HG03159 (cell line): ENCODE measurements at regions not wholly inside any gene's neighbourhood (a gene's known extent, or its start where the extent isn't known, plus 50 kb on each side); places are given as distances from the start of the nearest gene placed in this dataset.
"Not testable (repeated sequence)": the region's sequence is repeated elsewhere in the genome, so short reads cannot be mapped to it uniquely, and the experiment has no call there.

ENCODE experiments used
- ATAC-seq: cut with Tn5 transposase; IDR thresholded peaks from one replicate; pipeline ENCODE4 v1.9.1; 2021; ENCODE audit warnings: mild to moderate bottlenecking, moderate library complexity; ENCODE audit not compliant: unreplicated experiment

DNA sequence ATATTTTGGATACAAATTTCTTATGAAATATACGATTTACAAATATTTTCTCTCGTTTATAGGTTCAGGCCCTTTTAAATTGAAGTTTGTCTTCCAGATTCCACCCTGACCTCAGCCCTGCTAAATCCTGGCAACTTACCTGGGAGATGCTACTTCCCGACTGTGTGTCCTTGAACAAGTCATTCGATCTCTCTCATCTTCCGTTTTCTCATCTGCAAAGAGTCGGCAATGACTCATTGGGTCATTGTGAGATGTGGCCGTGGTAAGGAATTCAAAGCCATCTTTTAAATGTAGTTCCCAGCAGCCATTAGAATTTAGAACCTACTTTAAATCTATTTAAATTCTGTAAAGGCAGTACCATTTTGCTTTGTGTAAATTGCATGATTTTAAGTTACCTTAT lies 72.5 kb downstream of the LHX2 start:
- ATAC-seq, result no peak

DNA sequence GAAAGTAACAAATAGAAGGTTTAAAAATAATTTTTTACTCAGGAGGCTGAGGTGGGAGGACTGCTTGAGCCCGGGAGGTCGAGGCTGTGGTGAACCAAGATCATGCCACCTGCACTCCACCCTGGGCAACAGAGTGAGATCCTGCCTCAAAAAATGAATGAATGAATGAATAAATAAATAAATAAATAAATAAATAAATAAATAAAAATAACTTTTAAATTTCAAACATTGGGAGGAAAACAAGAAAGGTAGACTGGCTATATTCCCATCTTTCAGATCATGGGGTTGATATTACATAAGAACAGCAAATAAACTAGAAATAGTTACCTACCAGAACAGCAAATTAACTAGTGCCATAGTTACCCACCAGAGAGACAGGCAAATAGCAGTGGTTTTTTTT lies 75.7 kb downstream of the LHX2 start:
- ATAC-seq, result no peak

DNA sequence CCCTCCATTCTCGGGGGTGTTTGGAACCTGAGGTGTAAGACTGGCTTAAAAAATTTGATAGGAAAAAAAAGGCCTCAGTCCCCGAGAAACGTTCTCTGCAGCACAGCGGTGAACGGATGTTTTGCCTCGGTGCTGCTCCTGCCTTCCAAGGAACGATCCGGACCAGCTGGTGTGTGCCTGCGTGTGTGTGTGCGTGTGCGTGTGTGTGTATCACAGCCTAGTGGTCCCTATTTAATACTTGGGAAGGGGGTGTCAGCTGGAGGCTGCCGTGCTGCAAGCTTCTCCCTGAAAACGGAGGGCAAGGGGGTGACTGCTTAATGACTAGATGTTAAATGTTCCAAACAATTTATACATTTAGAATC lies 76.9 kb downstream of the LHX2 start:
- no peak for ATAC-seq

DNA sequence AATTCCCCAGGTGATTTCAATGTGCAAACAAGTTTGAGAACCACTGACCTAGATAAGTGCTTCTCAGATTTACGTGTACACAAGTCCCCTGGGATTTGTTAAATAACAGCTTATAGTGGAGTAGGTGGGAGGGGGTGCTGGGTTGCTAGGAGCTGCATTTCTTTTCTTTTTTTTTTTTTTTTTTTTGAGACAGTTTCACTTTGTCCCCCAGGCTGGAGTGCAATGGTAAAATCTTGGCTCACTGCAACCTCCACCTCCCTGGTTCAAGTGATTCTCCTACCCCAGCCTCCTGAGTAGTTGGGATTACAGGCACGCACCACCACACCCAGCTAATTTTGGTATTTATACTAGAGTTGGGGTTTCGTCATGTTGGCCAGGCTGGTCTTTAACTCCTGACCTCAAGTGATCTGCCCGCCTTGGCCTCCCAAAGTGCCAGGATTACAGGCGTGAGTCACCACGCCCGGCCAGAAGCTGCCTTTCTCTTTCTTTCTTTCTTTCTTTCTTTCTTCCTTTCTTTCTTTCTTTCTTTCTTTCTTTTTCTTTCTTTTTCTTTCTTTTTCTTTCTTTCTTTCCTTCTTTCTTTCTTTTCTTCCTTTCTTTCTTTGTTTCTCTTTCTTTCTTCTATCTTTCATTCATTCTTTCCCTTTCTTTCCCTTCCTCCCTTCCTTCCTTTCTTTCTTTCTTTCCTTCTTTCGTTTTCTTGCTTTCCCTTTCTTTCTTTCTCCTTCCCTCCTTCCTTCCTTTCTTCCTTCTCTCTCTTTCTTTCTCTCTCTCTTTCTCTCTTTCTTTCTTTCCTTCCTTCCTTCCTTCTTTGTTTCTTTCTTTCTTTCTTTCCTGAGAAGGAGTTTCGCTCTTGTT lies 78.3 kb downstream of the LHX2 start:
- ATAC-seq, result not testable (repeated sequence)

DNA sequence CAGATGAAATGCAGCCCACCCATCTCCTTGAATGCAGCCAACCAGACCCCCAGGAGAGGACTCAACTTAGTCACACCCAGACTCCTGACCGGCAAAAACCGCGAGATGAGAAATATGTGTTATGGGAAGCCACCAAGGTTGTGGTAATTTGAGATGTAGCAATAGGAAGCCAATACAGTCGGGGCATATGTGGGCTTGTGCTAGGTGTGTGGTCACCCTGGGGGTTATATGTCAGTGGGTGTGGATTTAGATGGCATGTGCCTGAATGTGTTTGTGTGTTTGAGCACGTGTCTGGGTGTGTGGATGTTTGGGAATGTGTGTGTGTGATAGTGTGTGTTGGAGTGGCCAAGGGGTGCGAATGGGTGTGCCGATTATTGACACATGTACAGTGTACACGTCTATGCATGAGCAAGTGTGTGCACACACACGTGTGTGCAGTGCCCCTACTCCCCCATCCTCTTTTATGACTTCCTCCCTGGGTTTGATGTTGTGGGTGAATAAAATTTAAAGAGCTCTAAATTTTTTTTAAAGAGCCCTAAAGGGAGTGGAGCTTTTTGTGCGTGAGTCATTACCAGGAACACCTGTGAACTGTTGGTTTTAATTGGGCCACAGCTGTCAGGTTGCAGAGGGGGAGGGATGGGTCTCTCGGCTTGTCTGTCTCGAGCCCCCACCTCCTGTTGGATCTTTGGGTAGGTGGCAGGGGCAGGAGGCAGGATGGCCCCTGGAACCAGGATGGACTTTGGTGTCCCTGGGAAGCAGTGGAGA lies 86.8 kb downstream of the LHX2 start:
- ATAC-seq, result no peak

DNA sequence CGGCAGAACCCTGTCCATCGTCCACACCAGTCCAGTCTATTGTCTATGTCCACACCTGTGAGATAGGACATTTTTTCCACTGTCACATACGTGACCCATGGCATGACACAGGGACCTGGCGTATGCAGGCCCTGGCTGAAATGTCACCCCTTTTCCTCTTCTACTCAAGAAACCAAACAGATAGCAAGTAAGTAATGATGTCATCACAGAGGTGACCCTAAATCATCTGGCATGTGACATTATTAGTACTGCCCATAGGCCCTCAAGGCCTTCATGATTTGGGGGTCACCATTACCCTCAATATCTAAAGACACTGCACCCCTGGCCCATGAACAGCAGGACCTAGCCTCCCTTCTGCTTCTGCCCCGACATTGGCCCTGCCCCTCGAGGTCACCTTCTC lies 88.3 kb downstream of the LHX2 start:
- no peak for ATAC-seq

DNA sequence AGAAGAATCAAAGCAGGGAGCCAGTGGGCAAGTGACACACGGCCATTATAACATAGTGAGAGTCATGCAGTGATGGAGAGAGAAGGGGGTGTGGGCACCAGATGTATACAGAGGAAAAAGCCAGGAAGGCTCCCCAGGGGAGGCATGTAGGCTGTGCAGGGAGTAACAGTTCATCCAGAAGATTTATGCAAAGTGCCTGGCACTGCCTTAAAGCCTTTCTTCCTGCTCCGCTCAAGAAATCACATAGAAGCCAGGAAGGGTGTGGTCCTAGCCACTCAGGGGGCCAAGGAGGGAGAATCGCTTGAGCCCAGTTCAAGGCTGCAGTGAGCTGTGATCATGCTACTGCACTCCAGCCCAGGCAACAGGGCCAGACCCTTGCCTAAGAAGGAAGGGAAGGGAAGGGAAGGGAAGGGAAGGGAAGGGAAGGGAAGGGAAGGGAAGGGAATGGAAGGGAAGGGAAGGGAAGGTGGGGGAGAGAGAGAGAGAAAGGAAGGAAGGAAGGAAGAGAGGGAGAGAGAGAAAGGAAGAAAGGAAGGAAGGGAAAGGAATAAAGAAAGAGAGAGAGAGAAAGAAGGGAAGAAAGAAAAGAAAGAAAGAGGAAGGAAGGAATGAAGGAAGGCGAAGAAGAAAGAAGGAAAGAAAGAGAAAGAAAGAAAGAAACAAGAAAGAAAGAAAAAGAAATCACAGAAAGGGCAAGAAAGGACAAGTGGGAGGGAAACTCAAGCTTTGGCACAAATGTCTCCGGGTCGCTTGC lies 89.8 kb downstream of the LHX2 start:
- ATAC-seq, result no peak

DNA sequence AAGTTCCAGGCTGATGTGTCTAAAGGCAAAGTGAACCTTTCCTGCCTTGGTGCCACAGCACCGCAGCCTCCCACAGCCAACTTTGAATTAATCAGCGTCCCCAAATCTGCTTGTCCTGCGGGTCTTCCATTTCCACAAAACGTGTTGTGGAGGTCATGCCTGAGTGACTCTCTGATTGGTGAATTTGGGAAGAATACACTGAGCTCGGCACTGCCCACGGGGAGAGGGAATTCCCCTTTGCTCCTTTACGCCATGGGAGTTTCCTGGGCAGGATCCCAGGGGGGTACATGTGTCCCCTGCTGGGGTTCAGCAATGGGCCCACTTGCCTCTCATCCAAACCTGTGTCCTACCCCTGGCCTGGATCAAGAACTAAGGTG lies 90.4 kb downstream of the LHX2 start:
- no peak for ATAC-seq

DNA sequence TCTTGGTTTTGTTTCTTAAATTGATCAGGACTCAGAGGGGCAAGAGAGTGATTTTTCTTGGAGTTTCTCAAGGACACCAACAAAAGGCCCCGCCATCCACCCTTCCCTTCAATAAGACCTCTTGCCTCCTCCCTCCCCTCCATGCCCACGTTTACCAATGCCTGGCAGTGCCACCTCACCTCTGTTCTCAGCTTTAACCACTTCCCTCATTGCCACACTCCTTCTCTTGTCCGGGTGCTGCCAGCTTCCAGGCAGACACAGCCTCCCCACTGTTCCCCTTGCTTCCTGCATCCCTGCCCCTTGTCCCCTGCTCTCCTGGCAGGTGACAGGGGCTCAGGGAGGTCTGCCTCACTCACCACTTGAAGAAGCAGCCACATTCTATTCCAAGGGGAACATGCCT lies 90.8 kb downstream of the LHX2 start:
- no peak for ATAC-seq

DNA sequence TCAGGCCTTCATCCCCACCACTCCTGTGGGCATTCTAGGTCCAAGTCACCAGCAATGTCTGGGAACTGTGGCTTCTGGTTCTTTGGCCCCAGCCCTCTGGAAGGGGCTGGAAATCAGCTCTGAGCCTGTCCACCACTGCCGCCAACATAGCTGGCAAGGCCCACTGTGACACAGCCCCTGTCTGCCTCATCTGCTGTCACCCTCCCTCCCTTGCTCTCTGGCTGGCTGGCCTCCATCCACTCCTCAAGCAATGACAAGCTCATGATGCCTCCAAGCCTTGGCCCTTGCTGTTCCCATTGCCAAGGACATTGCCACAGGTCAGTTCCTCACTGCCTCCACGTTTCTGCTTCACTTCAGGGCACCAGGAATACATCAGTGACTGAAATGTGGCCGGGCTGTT lies 93.7 kb downstream of the LHX2 start:
- ATAC-seq, result no peak

DNA sequence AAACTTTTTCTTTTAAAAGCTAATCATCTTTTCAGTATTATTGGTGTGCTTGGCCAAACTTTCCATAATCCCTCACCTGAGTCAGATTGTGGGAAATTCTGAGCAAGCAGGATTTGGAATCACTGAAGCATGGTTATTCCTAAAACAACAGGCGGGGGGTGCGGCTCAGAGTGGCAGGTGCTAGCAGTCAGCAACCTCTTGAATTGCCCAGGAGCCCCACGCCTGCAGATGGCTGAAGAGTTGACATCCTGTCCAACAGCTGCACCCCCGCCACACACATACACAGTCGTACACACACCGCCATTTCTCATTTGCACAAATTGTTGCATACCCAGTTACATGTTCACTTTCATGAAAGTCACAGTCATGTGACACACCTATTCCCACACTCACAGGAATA lies 96.6 kb downstream of the LHX2 start:
- no peak for ATAC-seq

DNA sequence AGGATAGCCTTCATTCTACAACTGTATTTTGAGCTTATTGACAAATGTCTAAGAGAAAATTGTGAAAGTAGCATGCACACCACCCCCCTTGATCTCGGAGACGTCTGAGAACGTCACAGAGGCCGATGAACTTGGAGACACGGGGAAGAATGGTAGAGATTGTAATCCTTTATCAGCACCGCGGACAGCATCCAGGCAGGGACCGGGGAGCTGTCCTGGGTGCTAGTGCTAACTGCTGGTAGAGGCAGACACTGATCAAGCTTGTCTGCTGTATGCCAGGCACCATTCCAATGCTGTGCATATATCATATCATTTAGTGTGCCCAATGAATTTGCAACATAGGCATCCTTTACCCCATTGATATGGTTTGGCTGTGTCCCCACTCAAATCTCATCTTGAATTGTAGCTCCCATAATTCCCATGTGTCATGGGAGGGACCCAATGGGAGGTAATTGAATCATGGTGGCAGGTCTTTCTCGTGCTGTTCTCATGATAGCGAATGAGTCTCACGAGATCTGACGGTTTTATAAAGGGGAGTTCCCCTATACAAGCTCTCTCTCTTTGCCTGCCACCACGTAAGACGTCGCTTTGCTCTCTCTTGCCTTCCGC lies 98.8 kb downstream of the LHX2 start:
- no peak for ATAC-seq

DNA sequence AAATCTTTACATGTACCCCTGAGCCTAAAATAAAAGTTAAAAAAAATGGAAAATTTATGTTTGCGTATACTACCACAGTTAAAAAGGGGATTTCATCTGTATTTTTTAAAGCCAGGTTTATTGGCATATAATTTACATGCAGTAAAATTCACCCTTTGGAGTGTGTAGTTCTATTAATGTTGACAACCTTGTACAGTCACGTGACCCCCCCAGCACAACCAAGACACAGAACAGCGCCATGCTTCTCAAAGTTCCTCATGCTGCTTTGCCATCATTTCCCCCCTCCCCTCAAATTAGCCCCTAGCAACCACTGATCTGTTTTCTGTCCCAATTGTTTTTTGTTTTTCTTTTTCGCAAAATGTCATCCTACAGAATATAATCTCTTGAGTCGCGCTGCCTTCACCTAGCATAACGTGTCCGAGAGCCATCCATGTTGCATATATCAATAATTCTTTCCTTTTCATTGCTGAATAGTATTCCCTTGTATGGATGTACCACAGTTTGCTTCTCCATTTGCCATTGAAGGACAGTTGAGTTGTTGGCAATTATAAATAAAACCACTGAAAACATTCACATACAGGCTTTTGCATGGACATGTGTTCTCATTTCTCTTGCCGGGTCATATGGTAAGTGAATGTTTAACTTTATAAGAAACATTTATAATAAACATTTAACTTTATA lies 105.3 kb downstream of the LHX2 start:
- no peak for ATAC-seq

DNA sequence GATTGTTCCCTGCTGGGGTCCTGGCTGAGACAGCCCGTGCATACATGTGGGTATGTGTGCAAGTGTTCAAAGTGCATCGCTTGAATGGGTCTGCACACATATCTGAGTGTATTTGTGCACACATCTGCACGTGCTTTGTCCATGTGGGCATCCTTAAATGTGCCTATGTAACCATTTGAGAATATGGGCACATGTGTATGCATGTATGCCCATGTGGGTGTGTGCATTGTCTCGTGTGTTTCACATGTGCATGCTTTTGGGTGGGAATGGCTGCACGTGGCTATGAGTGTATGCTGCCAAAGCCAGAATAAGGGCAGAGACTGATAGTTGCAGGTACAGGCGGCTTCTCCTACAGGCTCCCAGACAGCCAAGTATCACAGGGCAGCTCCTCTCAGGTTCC lies 107.3 kb downstream of the LHX2 start:
- ATAC-seq, result no peak

DNA sequence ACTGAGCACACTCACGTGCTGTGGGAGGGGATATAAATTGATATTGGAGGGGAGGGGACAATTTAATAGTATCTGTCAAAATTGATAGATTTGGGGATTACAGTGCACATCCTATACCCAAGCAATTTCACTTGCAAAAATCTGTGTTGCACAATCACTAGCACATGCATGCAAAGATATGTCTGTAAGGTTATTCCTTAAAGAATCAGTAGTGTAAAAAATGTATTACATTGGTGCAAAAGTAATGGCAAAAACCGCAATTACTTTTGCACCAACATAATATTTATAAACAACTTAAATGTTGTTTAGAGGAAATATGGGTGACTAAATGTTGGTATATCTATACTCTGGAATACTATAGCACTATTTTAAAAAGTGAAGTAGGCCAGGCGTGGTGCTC lies 108.7 kb downstream of the LHX2 start:
- ATAC-seq, result no peak

DNA sequence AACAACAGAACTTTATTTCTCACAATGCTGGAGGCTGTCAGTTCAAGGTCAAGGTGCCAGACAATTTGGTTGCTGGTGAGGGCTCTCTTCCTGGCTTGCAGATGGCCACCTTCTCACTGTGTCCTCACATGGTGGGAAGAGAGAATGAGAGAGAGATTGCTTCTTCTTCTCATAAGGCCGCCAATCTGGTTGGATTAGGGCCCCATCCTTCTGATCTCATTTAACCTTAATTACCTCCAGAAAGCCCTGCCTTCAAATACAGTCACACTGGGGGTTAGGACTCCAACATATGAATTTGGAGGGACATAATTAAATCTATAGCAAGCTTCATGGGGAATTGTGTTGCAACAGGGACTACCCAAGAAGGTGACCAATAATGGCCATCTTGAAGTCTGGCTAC lies 110.2 kb downstream of the LHX2 start:
- ATAC-seq, result no peak

DNA sequence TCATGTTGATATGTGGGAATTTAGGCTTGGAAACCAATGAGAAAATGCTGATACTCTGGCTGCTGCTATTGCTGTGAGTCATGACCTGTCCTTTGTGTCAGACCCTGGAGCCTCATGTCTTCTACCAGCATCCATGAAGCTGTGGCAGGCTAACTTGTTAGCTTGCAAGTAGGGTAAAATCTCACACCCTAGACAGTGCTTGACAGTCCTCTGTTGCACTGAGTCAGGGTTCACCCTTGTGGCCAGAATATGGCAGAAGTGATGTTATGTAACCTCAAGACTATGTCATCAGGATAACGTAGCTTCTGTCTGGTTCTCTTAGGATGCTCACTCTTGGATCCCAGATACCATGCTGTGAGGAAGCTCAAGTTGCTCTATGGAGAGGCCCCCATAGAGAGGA lies 110.8 kb downstream of the LHX2 start:
- no peak for ATAC-seq

DNA sequence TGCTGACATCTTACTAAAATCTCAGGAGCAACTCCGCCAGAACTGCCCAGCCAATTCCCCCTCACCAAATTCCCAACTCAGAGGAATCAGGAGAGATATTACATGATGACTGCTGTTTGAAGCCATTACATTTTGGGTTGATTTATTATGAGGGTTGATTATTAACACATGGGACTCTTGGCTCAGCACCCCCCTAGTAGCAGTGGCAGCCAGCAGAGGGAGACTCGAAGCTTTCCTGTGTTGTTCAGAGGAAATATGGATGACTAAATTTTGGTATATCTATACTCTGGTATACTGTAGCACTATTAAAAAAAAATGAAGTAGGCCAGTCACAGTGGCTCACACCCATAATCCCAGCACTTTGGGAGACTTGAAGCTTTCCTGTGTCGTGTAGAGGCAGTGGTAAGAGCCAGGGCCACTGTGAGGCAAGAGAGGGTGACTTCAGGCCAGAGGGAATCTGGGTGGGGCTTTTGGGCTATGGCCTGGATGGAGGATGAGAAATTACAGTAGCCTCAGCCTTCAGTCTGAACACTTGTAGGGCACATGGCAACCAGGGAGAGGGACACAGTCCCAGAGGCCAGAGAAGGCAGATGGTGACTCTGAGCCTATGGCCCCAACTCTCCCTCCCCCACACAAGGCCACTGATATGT lies 111.4 kb downstream of the LHX2 start:
- no peak for ATAC-seq

DNA sequence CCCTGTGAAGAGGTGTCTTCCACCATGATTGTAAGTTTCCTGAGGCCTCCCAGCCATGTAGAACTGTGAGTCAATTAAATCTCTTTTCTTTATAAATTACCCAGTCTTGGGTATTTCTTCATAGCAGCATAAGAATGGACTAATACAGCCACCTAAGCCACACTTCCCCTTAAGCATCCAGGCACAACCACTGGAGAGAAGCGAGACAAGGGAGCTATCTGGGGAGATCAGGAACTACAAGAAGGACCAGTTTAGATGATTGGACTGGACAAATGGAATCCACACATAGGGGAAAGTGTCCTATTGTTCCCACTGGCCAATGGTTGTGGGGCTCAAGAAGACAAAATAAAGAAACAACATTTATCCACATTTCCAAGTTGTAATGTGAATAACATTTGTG lies 112.1 kb downstream of the LHX2 start:
- not testable (repeated sequence) for ATAC-seq
